ACHN (cell line): ENCODE measurements at regions not wholly inside any gene's neighbourhood (a gene's known extent, or its start where the extent isn't known, plus 50 kb on each side); places are given as distances from the start of the nearest gene placed in this dataset.

Experiments
- DNase-seq: peaks from one replicate; pipeline ENCODE4 v3.0.0-alpha.2; 2015
- in situ Hi-C: cut with HindIII; loops from 2 replicates; pipeline ENCODE4 v1.10.0; 2017; ENCODE audit warnings: low sequenced_read_pairs, low pct_ligation_motif_present, low pct_unique_long_range_greater_than_20kb

GRCh38 chr21:31546443-31547170 is 112.9 kb upstream of the SOD1 start:
- DNase-seq: no peak
- in situ Hi-C loops: no loop called here

- no peak for DNase-seq
- in situ Hi-C loops: no loop called here
Observed at GRCh38 chr21:31545036-31545435, 114.5 kb upstream of the SOD1 start.

- in situ Hi-C loops: no loop called here
- DNase-seq: no peak
Observed at GRCh38 chr21:31543191-31543590, 116.3 kb upstream of the SOD1 start.

- no peak for DNase-seq
- in situ Hi-C loops: no loop called here
Observed at GRCh38 chr21:31538816-31539215, 120.7 kb upstream of the SOD1 start.

- in situ Hi-C loops: no loop called here
- DNase-seq: no peak
Observed at GRCh38 chr21:31537872-31538576, 121.5 kb upstream of the SOD1 start.

GRCh38 chr21:31536138-31536537 is 123.4 kb upstream of the SOD1 start:
- in situ Hi-C loops: no loop called here
- DNase-seq: no peak

GRCh38 chr21:31531967-31532366 is 127.5 kb upstream of the SOD1 start:
- in situ Hi-C loops: no loop called here
- no peak for DNase-seq

GRCh38 chr21:31530897-31531705 is 128.4 kb upstream of the SOD1 start:
- in situ Hi-C loops: no loop called here

GRCh38 chr21:31530364-31530763 is 129.1 kb upstream of the SOD1 start:
- in situ Hi-C loops: no loop called here
- no peak for DNase-seq

More at GRCh38 chr21:31530897-31531705, 128.4 kb upstream of the SOD1 start:
- DNase-seq: no peak

- no peak for DNase-seq
- in situ Hi-C loops: no loop called here
Observed at GRCh38 chr21:31529406-31529805, 130.1 kb upstream of the SOD1 start.

GRCh38 chr21:31526040-31526439 is 133.5 kb upstream of the SOD1 start:
- in situ Hi-C loops: no loop called here
- DNase-seq: no peak

GRCh38 chr21:31524140-31524539 is 135.4 kb upstream of the SOD1 start:
- peak; percentile 9 for DNase-seq
- in situ Hi-C loops: no loop called here

GRCh38 chr21:31521515-31521914 is 138.0 kb upstream of the SOD1 start:
- in situ Hi-C loops: no loop called here
- no peak for DNase-seq

- DNase-seq: no peak
- in situ Hi-C loops: no loop called here
Observed at GRCh38 chr21:31520561-31521098, 138.9 kb upstream of the SOD1 start.

- DNase-seq: no peak
- in situ Hi-C loops: no loop called here
Observed at GRCh38 chr21:31518580-31518979, 140.9 kb upstream of the SOD1 start.

- DNase-seq: no peak
- in situ Hi-C loops: no loop called here
Observed at GRCh38 chr21:31517664-31518414, 141.7 kb upstream of the SOD1 start.

GRCh38 chr21:31515253-31515652 is 144.2 kb upstream of the SOD1 start:
- in situ Hi-C loops: no loop called here
- DNase-seq: no peak

GRCh38 chr21:31514598-31514997 is 144.9 kb upstream of the SOD1 start:
- in situ Hi-C loops: no loop called here
- no peak for DNase-seq
